ENCODE measurements at regions not wholly inside any gene's neighbourhood (a gene's known extent, or its start where the extent isn't known, plus 50 kb on each side); places are given as distances from the start of the nearest gene placed in this dataset.

DNA sequence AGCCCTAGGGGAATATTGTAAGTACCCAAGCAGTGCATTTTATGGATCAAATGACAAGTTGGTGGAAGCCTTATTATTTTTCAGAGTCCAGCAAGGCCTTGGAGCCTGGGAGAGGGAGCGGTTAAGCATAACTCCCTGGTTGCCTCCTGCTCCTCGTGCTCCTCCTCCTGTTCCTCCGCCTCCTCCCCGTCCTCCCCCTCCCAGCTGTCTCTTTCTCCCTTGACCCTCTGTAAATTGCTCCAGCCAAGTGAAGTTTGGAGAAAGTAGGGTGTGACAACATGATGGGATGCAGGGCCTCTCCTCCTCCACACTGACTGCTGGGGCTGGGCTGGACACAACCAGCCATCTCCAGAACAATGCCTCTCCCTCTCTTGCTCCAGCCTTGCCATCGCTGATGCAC lies 586.9 kb downstream of the CCDC171 start (continued):
- TF ChIP-seq, protein P1, sequence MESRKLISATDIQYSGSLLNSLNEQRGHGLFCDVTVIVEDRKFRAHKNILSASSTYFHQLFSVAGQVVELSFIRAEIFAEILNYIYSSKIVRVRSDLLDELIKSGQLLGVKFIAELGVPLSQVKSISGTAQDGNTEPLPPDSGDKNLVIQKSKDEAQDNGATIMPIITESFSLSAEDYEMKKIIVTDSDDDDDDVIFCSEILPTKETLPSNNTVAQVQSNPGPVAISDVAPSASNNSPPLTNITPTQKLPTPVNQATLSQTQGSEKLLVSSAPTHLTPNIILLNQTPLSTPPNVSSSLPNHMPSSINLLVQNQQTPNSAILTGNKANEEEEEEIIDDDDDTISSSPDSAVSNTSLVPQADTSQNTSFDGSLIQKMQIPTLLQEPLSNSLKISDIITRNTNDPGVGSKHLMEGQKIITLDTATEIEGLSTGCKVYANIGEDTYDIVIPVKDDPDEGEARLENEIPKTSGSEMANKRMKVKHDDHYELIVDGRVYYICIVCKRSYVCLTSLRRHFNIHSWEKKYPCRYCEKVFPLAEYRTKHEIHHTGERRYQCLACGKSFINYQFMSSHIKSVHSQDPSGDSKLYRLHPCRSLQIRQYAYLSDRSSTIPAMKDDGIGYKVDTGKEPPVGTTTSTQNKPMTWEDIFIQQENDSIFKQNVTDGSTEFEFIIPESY (IDR thresholded peaks at IDR 0.05) = no peak
- no peak for TF ChIP-seq GABPA (IDR thresholded peaks at IDR 0.05 in 1 of 2, conservative IDR thresholded peaks at IDR 0.05 in 1 of 2)

DNA sequence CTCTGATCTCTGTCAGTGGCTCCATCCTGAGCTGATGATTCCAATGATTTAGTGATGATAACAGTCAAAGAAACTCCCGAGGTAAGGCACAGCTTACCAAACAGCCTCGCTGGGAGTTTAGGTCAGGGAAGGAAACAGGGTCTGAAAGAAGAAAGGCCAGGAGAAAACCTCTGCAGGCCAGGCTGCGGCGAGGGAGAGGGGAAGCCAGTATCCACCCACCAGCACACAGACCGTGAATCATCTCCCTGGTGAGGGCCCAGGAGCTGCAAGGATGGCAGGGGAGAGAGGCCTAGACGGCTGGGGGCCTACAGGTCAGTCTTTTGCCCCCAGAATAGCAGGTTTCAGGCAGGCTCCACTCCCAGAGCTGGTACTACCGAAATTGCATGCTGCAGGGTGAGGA lies 590.5 kb downstream of the CCDC171 start:
- Histone ChIP-seq H3K36me3 (ENCODE audit: control insufficient read depth in 4 of 4, insufficient read depth in 3 of 4, low read depth in 1 of 4, low read length in 3 of 4) (no peaks in the 10 kb centered on the region), H3K27ac (ENCODE audit: low read depth in 1 of 2, low read length in 2 of 2) (no peak overlapping the region), H3K27me3 (ENCODE audit: control insufficient read depth in 4 of 4, insufficient read depth in 4 of 4, low read length in 3 of 4) (no peaks in the 10 kb centered on the region), H3K9ac (ENCODE audit: low read depth in 1 of 2, low read length in 2 of 2) (no peak overlapping the region), H3K9me3 (ENCODE audit: control insufficient read depth in 4 of 4, low read length in 3 of 4) (no peaks in the 10 kb centered on the region), H3K4me1 (ENCODE audit: control insufficient read depth in 4 of 4, insufficient read depth in 4 of 4, low read length in 3 of 4) (no peaks in the 10 kb centered on the region), H3K4me3 (ENCODE audit: low read depth in 1 of 3, low read length in 3 of 3) (no peak overlapping the region)
- DNase-seq (ENCODE audit: low spot score) = no peak
- TF ChIP-seq RAD21 (IDR thresholded peaks at IDR 0.05) (no peak), FOXA1 (IDR thresholded peaks at IDR 0.05) (no peak), RXRA (IDR thresholded peaks at IDR 0.05) (no peak), FOXA2 (IDR thresholded peaks at IDR 0.05) (no peak), TAF1 (conservative IDR thresholded peaks at IDR 0.05) (no peak), HNF4G (IDR thresholded peaks at IDR 0.05) (no peak), EGR1 (IDR thresholded peaks at IDR 0.05; ENCODE audit: low read depth in 2 of 2) (no peak), YY1 (IDR thresholded peaks at IDR 0.05) (no peak), NR2F2 (IDR thresholded peaks at IDR 0.05) (no peak), SP1 (IDR thresholded peaks at IDR 0.05) (no peak)
- TF ChIP-seq, protein P2, sequence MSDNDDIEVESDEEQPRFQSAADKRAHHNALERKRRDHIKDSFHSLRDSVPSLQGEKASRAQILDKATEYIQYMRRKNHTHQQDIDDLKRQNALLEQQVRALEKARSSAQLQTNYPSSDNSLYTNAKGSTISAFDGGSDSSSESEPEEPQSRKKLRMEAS (IDR thresholded peaks at IDR 0.05) = no peak
- TF ChIP-seq, protein P3, sequence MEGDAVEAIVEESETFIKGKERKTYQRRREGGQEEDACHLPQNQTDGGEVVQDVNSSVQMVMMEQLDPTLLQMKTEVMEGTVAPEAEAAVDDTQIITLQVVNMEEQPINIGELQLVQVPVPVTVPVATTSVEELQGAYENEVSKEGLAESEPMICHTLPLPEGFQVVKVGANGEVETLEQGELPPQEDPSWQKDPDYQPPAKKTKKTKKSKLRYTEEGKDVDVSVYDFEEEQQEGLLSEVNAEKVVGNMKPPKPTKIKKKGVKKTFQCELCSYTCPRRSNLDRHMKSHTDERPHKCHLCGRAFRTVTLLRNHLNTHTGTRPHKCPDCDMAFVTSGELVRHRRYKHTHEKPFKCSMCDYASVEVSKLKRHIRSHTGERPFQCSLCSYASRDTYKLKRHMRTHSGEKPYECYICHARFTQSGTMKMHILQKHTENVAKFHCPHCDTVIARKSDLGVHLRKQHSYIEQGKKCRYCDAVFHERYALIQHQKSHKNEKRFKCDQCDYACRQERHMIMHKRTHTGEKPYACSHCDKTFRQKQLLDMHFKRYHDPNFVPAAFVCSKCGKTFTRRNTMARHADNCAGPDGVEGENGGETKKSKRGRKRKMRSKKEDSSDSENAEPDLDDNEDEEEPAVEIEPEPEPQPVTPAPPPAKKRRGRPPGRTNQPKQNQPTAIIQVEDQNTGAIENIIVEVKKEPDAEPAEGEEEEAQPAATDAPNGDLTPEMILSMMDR (IDR thresholded peaks at IDR 0.05; ENCODE audit: low read depth, low read length, missing input control) = no peak
- TF ChIP-seq, protein P4, sequence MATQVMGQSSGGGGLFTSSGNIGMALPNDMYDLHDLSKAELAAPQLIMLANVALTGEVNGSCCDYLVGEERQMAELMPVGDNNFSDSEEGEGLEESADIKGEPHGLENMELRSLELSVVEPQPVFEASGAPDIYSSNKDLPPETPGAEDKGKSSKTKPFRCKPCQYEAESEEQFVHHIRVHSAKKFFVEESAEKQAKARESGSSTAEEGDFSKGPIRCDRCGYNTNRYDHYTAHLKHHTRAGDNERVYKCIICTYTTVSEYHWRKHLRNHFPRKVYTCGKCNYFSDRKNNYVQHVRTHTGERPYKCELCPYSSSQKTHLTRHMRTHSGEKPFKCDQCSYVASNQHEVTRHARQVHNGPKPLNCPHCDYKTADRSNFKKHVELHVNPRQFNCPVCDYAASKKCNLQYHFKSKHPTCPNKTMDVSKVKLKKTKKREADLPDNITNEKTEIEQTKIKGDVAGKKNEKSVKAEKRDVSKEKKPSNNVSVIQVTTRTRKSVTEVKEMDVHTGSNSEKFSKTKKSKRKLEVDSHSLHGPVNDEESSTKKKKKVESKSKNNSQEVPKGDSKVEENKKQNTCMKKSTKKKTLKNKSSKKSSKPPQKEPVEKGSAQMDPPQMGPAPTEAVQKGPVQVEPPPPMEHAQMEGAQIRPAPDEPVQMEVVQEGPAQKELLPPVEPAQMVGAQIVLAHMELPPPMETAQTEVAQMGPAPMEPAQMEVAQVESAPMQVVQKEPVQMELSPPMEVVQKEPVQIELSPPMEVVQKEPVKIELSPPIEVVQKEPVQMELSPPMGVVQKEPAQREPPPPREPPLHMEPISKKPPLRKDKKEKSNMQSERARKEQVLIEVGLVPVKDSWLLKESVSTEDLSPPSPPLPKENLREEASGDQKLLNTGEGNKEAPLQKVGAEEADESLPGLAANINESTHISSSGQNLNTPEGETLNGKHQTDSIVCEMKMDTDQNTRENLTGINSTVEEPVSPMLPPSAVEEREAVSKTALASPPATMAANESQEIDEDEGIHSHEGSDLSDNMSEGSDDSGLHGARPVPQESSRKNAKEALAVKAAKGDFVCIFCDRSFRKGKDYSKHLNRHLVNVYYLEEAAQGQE (IDR thresholded peaks at IDR 0.05) = no peak
- TF ChIP-seq, protein P5, sequence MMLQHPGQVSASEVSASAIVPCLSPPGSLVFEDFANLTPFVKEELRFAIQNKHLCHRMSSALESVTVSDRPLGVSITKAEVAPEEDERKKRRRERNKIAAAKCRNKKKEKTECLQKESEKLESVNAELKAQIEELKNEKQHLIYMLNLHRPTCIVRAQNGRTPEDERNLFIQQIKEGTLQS (IDR thresholded peaks at IDR 0.05) = no peak
- WGBS = 85% methylated on average over 7 of the region's 7 CpGs

Data from liver (tissue), 8 donors.